ENCODE measurements at regions not wholly inside any gene's neighbourhood (a gene's known extent, or its start where the extent isn't known, plus 50 kb on each side); places are given as distances from the start of the nearest gene placed in this dataset.

GRCh38 chr6:118722829-118723813, 71.7 kb upstream of the CEP85L start:
- Histone ChIP-seq H3K27me3 (ENCODE audit: control insufficient read depth in 4 of 4, insufficient read depth in 4 of 4, low read length in 3 of 4) (no peaks in the 10 kb centered on the region), H3K27ac (ENCODE audit: low read depth in 1 of 2, low read length in 2 of 2) (no peak overlapping the region), H3K9me3 (ENCODE audit: control insufficient read depth in 4 of 4, low read length in 3 of 4) (no peaks in the 10 kb centered on the region), H3K4me3 (ENCODE audit: low read depth in 1 of 3, low read length in 3 of 3) (no peak overlapping the region), H3K4me1 (ENCODE audit: control insufficient read depth in 4 of 4, insufficient read depth in 4 of 4, low read length in 3 of 4) (no peaks in the 10 kb centered on the region), H3K9ac (ENCODE audit: low read depth in 1 of 2, low read length in 2 of 2) (no peak overlapping the region), H3K36me3 (ENCODE audit: control insufficient read depth in 4 of 4, insufficient read depth in 3 of 4, low read depth in 1 of 4, low read length in 3 of 4) (no peaks in the 10 kb centered on the region)
- 81% methylated on average over 8 of the region's 8 CpGs for WGBS
- TF ChIP-seq TAF1 (conservative IDR thresholded peaks at IDR 0.05) (no peak), SP1 (IDR thresholded peaks at IDR 0.05) (no peak), FOXA1 (IDR thresholded peaks at IDR 0.05) (no peak), ZBTB33 (IDR thresholded peaks at IDR 0.05) (no peak), CTCF (IDR thresholded peaks at IDR 0.05; ENCODE audit: low read depth, low read length, missing input control) (no peak), FOXA2 (IDR thresholded peaks at IDR 0.05) (no peak), EGR1 (IDR thresholded peaks at IDR 0.05; ENCODE audit: low read depth in 2 of 2) (no peak), REST (IDR thresholded peaks at IDR 0.05) (no peak), HNF4G (IDR thresholded peaks at IDR 0.05) (no peak), RAD21 (IDR thresholded peaks at IDR 0.05) (no peak), RXRA (IDR thresholded peaks at IDR 0.05) (no peak), YY1 (IDR thresholded peaks at IDR 0.05) (no peak), JUND (IDR thresholded peaks at IDR 0.05) (no peak), ATF3 (IDR thresholded peaks at IDR 0.05) (no peak), MAX (IDR thresholded peaks at IDR 0.05) (no peak), GABPA (IDR thresholded peaks at IDR 0.05 in 1 of 2, conservative IDR thresholded peaks at IDR 0.05 in 1 of 2) (no peak), HNF4A (conservative IDR thresholded peaks at IDR 0.05) (no peak), NR2F2 (IDR thresholded peaks at IDR 0.05) (no peak)
- no peak for DNase-seq (ENCODE audit: low spot score)

All from liver (tissue), 8 donors.